ENCODE measurements at regions not wholly inside any gene's neighbourhood (a gene's known extent, or its start where the extent isn't known, plus 50 kb on each side); places are given as distances from the start of the nearest gene placed in this dataset.

DNA sequence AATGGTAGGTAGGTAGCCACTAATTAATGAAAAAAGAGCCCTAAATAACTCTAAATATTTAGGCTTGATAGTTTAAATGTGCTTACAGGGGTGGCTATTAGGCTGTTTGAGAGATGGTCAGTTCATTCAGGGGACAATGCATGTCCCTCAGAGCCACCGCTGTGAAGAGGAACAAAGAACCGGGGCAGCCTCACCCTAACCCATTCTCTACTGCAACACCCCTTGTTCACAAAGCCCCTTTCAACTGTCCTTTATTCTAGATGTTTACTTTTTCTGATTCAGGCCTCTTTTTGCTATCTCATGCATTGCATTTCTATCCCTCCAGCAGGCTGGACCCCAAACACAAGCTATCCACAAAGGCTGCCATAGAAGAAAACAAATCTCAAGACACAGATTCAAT lies 906.7 kb downstream of the NR2F1-AS1 start:
- TF ChIP-seq ATF3 (IDR thresholded peaks at IDR 0.05; ENCODE audit: borderline replicate concordance, extremely low read depth, low read depth, low read length) = no peak
- no peak for TF ChIP-seq CTCF (IDR thresholded peaks at IDR 0.05 in 2 of 3, conservative IDR thresholded peaks at IDR 0.05 in 1 of 3; ENCODE audit: control insufficient read depth in 2 of 3, extremely low read depth in 1 of 3, insufficient read depth in 1 of 3, low read depth in 3 of 3, low read length in 3 of 3)
- no peak for TF ChIP-seq POLR2A (IDR thresholded peaks at IDR 0.05; ENCODE audit: low read depth, low read length)
- no peak for TF ChIP-seq IKZF1 (conservative IDR thresholded peaks at IDR 0.05)
- TF ChIP-seq ZNF274 (IDR thresholded peaks at IDR 0.05; ENCODE audit: insufficient read depth, insufficient read length) = no peak
- TF ChIP-seq SP1 (IDR thresholded peaks at IDR 0.05; ENCODE audit: low read depth, low read length) = no peak
- no peak for TF ChIP-seq USF1 (IDR thresholded peaks at IDR 0.05; ENCODE audit: borderline replicate concordance, extremely low read length, insufficient read depth, low read depth, low read length)
- TF ChIP-seq ZNF384 (IDR thresholded peaks at IDR 0.05; ENCODE audit: borderline replicate concordance, low read depth, low read length) = no peak
- no peak for TF ChIP-seq EZH2 (IDR thresholded peaks at IDR 0.05; ENCODE audit: borderline replicate concordance, control insufficient read depth, low read depth, low read length)
- no peak for TF ChIP-seq FOXK2 (IDR thresholded peaks at IDR 0.05)
- TF ChIP-seq POLR2AphosphoS5 (IDR thresholded peaks at IDR 0.05; ENCODE audit: low read length) = no peak

Measured in GM12878 (cell line).